HS-5 (cell line): ENCODE measurements at regions not wholly inside any gene's neighbourhood (a gene's known extent, or its start where the extent isn't known, plus 50 kb on each side); places are given as distances from the start of the nearest gene placed in this dataset.
"Not testable (repeated sequence)": the region's sequence is repeated elsewhere in the genome, so short reads cannot be mapped to it uniquely, and the experiment has no call there.

ENCODE experiments used
- DNase-seq: peaks from one replicate; pipeline ENCODE4 v3.0.0-alpha.2; 2012; ENCODE audit warnings: low read depth

DNA sequence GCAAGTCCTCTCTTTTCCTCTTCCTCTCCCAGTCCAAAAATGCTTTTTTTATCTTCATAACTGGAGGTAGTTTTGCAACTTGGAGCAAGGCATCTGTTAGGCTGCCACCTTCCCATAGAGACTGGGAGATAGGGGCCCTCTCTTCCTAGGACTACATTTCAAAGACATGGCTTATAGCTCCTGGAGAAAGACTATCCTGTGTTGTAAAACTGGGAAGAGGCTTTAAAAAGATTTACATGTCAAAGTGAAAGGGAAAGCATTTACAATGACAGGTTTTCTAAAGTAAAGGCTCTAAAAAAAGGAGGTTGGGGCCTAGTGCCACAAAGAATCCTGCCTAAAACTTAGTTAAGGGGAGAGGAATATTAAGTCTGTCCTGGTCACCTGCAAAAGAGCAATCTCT is 82.2 kb upstream of the SEMA3E start:
- DNase-seq = no peak

DNA sequence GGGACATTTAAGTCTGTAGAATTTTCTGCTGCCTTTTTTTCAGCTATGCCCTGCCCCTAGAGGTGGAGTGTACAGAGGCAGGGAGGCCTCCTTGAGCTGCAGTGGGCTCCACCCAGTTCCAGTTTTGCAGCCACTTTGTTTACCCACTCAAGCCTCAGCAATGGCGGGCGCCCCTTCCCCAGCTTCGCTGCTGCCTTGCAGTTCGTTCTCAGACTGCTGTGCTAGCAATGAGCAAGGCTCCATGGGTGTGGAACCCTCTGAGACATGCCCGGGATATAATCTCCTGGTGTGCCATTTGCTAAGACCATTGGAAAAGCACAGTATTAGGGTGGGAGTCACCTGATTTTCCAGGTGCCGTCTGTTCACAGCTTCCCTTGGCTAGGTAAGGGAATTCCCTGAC is 68.0 kb upstream of the SEMA3E start:
- not testable (repeated sequence) for DNase-seq

DNA sequence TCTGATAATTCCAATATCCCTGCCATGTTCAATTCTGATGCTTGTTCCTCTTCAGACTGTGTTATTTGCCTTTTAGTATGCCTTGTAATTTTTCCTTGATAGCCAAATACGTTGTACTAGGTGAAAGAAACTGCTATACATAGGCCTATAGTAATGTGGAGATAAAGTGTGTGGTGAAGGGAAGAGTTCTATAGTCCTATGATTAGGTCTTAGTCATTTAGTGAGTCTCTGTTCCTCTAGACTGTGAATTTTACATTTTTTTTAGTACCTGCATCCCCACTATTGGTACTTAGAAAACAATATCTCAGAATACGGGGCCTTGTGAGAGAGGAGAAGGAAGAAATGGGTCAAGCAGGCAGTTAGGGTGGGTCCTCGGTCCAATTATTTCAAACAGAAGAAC is 59.6 kb upstream of the SEMA3E start:
- DNase-seq = no peak

DNA sequence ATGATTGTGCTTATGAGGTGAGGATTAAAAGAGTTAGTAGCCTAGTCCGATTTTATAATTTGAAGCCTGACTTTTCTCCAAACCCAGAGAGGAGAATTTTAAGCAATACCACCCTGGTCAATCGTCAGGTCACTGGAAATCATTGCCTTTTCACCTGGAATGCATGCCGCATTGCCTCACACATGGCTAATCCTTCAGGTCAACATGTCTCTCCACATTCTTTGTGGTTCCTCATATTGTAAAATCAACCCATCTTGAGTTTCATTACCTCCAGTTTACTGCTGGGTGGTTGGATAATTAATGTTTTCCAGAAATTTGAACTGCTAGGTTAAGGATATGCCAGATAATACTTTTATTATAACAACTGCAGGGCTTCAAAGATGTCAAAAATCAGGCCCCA is 55.6 kb upstream of the SEMA3E start:
- no peak for DNase-seq

DNA sequence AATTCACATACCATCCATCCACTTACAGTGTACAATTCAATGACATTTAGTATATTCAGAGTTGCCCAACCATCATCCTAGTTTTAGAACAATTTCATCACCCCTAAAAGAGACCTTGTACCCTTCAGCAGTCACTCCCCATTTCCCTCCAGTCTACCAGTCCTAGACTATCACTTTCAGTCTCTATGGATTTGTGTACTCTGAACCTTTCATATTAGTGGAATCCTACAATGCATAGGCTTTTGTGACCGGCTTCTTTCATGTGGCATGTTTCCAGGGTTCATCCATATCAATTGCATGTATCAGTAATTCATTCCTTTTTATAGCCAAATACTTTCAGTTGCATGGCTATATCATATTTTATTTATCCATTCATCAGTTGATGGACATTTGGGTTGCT is 53.5 kb upstream of the SEMA3E start:
- no peak for DNase-seq

DNA sequence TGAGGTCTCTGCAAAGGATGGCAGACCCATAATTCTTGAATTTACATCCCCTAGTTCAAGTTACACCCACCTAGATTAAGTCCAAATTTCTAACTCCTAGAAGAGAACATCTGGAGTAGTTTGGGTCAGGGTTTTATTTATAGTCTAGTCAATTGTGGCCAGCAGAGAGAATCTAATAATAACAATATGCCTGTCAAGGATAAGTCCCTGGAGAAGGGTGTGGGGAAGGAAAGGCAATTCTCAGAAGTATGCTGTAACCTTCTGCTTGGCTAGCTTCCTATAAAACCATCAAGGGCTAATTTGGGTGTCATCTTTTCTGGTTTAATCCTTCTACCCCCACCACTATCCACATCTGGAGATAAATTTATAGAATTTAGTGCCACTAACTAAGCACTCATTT is 52.8 kb upstream of the SEMA3E start:
- no peak for DNase-seq
